IMR-90 (cell line): ENCODE measurements at regions not wholly inside any gene's neighbourhood (a gene's known extent, or its start where the extent isn't known, plus 50 kb on each side); places are given as distances from the start of the nearest gene placed in this dataset.

Experiments
- CEBPB ChIP-seq: IDR thresholded peaks from 2 replicates; pipeline ENCODE4 v1.6.1; 2012; ENCODE audit warnings: low read depth, low read length, improper control_type of control experiment
- CHD1 ChIP-seq: IDR thresholded peaks from 2 replicates; pipeline ENCODE4 v1.6.1; 2012; ENCODE audit warnings: low read depth, low read length, improper control_type of control experiment
- ELK1 ChIP-seq: fragments of 150-350 bp; IDR thresholded peaks from 2 replicates; pipeline ENCODE4 v1.6.1; 2016; ENCODE audit warnings: low read depth, mild to moderate bottlenecking, low read length, moderate library complexity, borderline replicate concordance
- FOS ChIP-seq: fragments of 150-350 bp; IDR thresholded peaks from 2 replicates; pipeline ENCODE4 v1.6.1; 2016; ENCODE audit warnings: low read depth, low read length
- MAFK ChIP-seq: IDR thresholded peaks from 2 replicates; pipeline ENCODE4 v1.6.1; 2012; ENCODE audit warnings: low read depth, low read length, improper control_type of control experiment
- MXI1 ChIP-seq: IDR thresholded peaks from 2 replicates; pipeline ENCODE4 v1.6.1; 2012; ENCODE audit warnings: low read depth, mild to moderate bottlenecking, low read length, moderate library complexity, borderline replicate concordance
- POLR2A ChIP-seq: IDR thresholded peaks from 2 replicates; pipeline ENCODE4 v1.6.1; 2012; ENCODE audit warnings: mild to moderate bottlenecking, low read depth, low read length
- RAD21 ChIP-seq: IDR thresholded peaks from 2 replicates; pipeline ENCODE4 v1.6.1; 2012; ENCODE audit warnings: low read length, improper control_type of control experiment
- RCOR1 ChIP-seq: IDR thresholded peaks from 2 replicates; pipeline ENCODE4 v1.6.1; 2012; ENCODE audit warnings: mild to moderate bottlenecking, low read length, improper control_type of control experiment; ENCODE audit not compliant: insufficient replicate concordance
- RFX5 ChIP-seq: IDR thresholded peaks from 2 replicates; pipeline ENCODE4 v1.8.0; 2012; ENCODE audit warnings: low read depth, mild to moderate bottlenecking, low read length, moderate library complexity
- SMC3 ChIP-seq: fragments of 150-350 bp; IDR thresholded peaks from 2 replicates; pipeline ENCODE4 v1.6.1; 2016; ENCODE audit warnings: low read depth, mild to moderate bottlenecking, antibody characterized with exemption, low read length, moderate library complexity
- TF ChIP-seq, protein P1 (sequence below): conservative IDR thresholded peaks from 2 replicates; pipeline ENCODE4 v1.5.1; 2012; ENCODE audit warnings: mild to moderate bottlenecking, low read depth, low read length, improper control_type of control experiment
- TF ChIP-seq, protein P2 (sequence below): fragments of 150-350 bp; IDR thresholded peaks from 2 replicates; pipeline ENCODE4 v1.6.1; 2017; ENCODE audit warnings: mild to moderate bottlenecking, antibody characterized with exemption, low read length, low read depth

- TF ChIP-seq POLR2A (no peak), RFX5 (no peak), SMC3 (no peak), MXI1 (no peak), MAFK (no peak), RAD21 (no peak), CEBPB (no peak), FOS (no peak), RCOR1 (no peak), CHD1 (no peak), ELK1 (no peak)
- TF ChIP-seq, protein P1, sequence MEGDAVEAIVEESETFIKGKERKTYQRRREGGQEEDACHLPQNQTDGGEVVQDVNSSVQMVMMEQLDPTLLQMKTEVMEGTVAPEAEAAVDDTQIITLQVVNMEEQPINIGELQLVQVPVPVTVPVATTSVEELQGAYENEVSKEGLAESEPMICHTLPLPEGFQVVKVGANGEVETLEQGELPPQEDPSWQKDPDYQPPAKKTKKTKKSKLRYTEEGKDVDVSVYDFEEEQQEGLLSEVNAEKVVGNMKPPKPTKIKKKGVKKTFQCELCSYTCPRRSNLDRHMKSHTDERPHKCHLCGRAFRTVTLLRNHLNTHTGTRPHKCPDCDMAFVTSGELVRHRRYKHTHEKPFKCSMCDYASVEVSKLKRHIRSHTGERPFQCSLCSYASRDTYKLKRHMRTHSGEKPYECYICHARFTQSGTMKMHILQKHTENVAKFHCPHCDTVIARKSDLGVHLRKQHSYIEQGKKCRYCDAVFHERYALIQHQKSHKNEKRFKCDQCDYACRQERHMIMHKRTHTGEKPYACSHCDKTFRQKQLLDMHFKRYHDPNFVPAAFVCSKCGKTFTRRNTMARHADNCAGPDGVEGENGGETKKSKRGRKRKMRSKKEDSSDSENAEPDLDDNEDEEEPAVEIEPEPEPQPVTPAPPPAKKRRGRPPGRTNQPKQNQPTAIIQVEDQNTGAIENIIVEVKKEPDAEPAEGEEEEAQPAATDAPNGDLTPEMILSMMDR: no peak
- TF ChIP-seq, protein P2, sequence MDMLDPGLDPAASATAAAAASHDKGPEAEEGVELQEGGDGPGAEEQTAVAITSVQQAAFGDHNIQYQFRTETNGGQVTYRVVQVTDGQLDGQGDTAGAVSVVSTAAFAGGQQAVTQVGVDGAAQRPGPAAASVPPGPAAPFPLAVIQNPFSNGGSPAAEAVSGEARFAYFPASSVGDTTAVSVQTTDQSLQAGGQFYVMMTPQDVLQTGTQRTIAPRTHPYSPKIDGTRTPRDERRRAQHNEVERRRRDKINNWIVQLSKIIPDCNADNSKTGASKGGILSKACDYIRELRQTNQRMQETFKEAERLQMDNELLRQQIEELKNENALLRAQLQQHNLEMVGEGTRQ: no peak
Observed at GRCh38 chr5:20347334-20347733, 359.3 kb upstream of the CDH18 start.
